ENCODE measurements at regions not wholly inside any gene's neighbourhood (a gene's known extent, or its start where the extent isn't known, plus 50 kb on each side); places are given as distances from the start of the nearest gene placed in this dataset.

DNA sequence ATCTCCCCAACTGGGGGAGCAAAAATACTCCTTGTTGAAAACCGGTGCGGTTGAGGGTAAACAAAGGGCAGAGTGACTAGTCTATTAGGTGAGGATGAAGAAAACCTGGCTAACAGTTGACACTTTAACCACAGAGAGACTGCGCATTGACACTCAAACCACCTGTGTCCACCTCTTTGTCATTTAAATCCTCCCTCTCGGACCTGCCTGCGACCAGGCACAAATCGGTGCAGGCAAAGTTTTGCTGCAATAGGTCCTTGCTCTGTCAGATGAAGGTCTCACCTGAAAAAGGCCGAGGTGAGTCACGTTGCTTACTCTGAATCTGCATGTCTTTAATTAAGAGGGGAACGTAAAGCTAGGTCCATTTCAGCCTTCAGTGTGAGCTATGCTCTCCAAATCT is 494.1 kb upstream of the DPPA4 start:
- TF ChIP-seq CTCF (IDR thresholded peaks at IDR 0.05) = no peak
- no peak for TF ChIP-seq POLR2A (IDR thresholded peaks at IDR 0.05)

Measured in Peyer's patch (tissue), 4 donors.